Stimulated activated naive B cell treated with anti-CD40 and anti-IgM and Interleukin-4, amounts not matched to agents 10 μg/mL and 1 μg/mL and 100 μg/mL, for 72 hours (primary cell): ENCODE measurements at regions not wholly inside any gene's neighbourhood (a gene's known extent, or its start where the extent isn't known, plus 50 kb on each side); places are given as distances from the start of the nearest gene placed in this dataset.

ENCODE experiments used
- ATAC-seq, 2 donors: fragments of 150-1000 bp; cut with Tn5 transposase; replicated peaks; 2 replicates each; pipeline ENCODE4 v1.10.0; 2021; ENCODE audit warnings: moderate library complexity in 1 of 2
- DNase-seq: peaks from one replicate; pipeline ENCODE4 v3.0.0; 2021
- H3K27ac Mint-ChIP-seq: one replicate; pipeline ENCODE4 v1.8.0; 2022; ENCODE audit warnings: mild to moderate bottlenecking, mixed read lengths
- H3K27me3 Mint-ChIP-seq, 2 donors: one replicate each; pipeline ENCODE4 v1.8.0; 2022; ENCODE audit warnings: mixed read lengths in 2 of 2
- H3K36me3 Mint-ChIP-seq, 2 donors: one replicate each; pipeline ENCODE4 v1.8.0; 2022; ENCODE audit warnings: mixed read lengths in 2 of 2, mild to moderate bottlenecking in 1 of 2
- H3K4me1 Mint-ChIP-seq, 2 donors: one replicate each; pipeline ENCODE4 v1.8.0; 2022; ENCODE audit warnings: mixed read lengths in 2 of 2, mild to moderate bottlenecking in 1 of 2
- H3K4me3 Mint-ChIP-seq, 2 donors: one replicate each; pipeline ENCODE4 v1.8.0; 2022; ENCODE audit warnings: mild to moderate bottlenecking in 2 of 2, mixed read lengths in 2 of 2, moderate library complexity in 1 of 2
- H3K9me3 Mint-ChIP-seq, 2 donors: one replicate each; pipeline ENCODE4 v1.8.0; 2022; ENCODE audit warnings: mixed read lengths in 2 of 2, mild to moderate bottlenecking in 1 of 2

GRCh38 chr2:66057844-66058243 lies 377.1 kb upstream of the MEIS1 start:
- Mint-ChIP-seq H3K4me1 (no peaks in the 10 kb centered on the region), H3K27me3 (peaks cover 7 to 8% of the 10 kb centered on the region in 2 donors), H3K27ac (no peak overlapping the region), H3K9me3 (no peaks in the 10 kb centered on the region), H3K36me3 (no peaks in the 10 kb centered on the region), H3K4me3 (no peak overlapping the region)
- no peak for ATAC-seq
- no peak for DNase-seq

- ATAC-seq: no peak
- Mint-ChIP-seq H3K9me3 (no peaks in the 10 kb centered on the region), H3K4me1 (no peaks in the 10 kb centered on the region), H3K27ac (no peak overlapping the region), H3K36me3 (no peaks in the 10 kb centered on the region), H3K27me3 (peaks cover 0 to 7% of the 10 kb centered on the region in 2 donors), H3K4me3 (no peak overlapping the region)
- DNase-seq: no peak
Measured at GRCh38 chr2:66050392-66050791, 384.5 kb upstream of the MEIS1 start.

- Mint-ChIP-seq H3K27ac (no peak overlapping the region), H3K9me3 (no peaks in the 10 kb centered on the region), H3K27me3 (no peaks in the 10 kb centered on the region), H3K36me3 (no peaks in the 10 kb centered on the region), H3K4me1 (no peaks in the 10 kb centered on the region), H3K4me3 (no peak overlapping the region)
- no peak for ATAC-seq
- no peak for DNase-seq
Measured at GRCh38 chr2:66048667-66049066, 386.3 kb upstream of the MEIS1 start.

- Mint-ChIP-seq H3K36me3 (no peaks in the 10 kb centered on the region), H3K4me3 (no peak overlapping the region), H3K27me3 (no peaks in the 10 kb centered on the region), H3K4me1 (no peaks in the 10 kb centered on the region), H3K27ac (no peak overlapping the region), H3K9me3 (no peaks in the 10 kb centered on the region)
- DNase-seq (no peak), ATAC-seq (no peak)
Measured at GRCh38 chr2:66041902-66042657, 392.8 kb upstream of the MEIS1 start.

GRCh38 chr2:66036948-66037347 lies 398.0 kb upstream of the MEIS1 start:
- no peaks in the 10 kb centered on the region for H3K4me1 Mint-ChIP-seq
- H3K27ac Mint-ChIP-seq: no peak overlapping the region
- no peak for DNase-seq
- H3K4me3 Mint-ChIP-seq: no peak overlapping the region
- H3K9me3 Mint-ChIP-seq: no peaks in the 10 kb centered on the region
- no peaks in the 10 kb centered on the region for H3K27me3 Mint-ChIP-seq
- no peaks in the 10 kb centered on the region for H3K36me3 Mint-ChIP-seq
- ATAC-seq: no peak

- Mint-ChIP-seq H3K27me3 (no peaks in the 10 kb centered on the region), H3K4me1 (no peaks in the 10 kb centered on the region), H3K4me3 (no peak overlapping the region), H3K27ac (no peak overlapping the region), H3K36me3 (no peaks in the 10 kb centered on the region), H3K9me3 (peaks cover 0 to 2% of the 10 kb centered on the region in 2 donors)
- ATAC-seq: no peak
- DNase-seq: no peak
Measured at GRCh38 chr2:66034467-66034866, 400.5 kb upstream of the MEIS1 start.

- DNase-seq: no peak
- ATAC-seq: no peak
- no peak overlapping the region for H3K4me3 Mint-ChIP-seq
- H3K27me3 Mint-ChIP-seq: no peaks in the 10 kb centered on the region
- H3K4me1 Mint-ChIP-seq: no peaks in the 10 kb centered on the region
- peaks cover 0 to 2% of the 10 kb centered on the region in 2 donors for H3K9me3 Mint-ChIP-seq
- H3K27ac Mint-ChIP-seq: no peak overlapping the region
- no peaks in the 10 kb centered on the region for H3K36me3 Mint-ChIP-seq
Measured at GRCh38 chr2:66032226-66032775, 402.6 kb upstream of the MEIS1 start.

GRCh38 chr2:66031236-66031635 lies 403.7 kb upstream of the MEIS1 start:
- no peak overlapping the region for H3K27ac Mint-ChIP-seq
- H3K4me3 Mint-ChIP-seq: no peak overlapping the region
- H3K36me3 Mint-ChIP-seq: no peaks in the 10 kb centered on the region
- no peaks in the 10 kb centered on the region for H3K4me1 Mint-ChIP-seq
- peaks cover 0 to 1% of the 10 kb centered on the region in 2 donors for H3K27me3 Mint-ChIP-seq
- DNase-seq (no peak), ATAC-seq (no peak)
- H3K9me3 Mint-ChIP-seq: peaks cover 0 to 2% of the 10 kb centered on the region in 2 donors

GRCh38 chr2:66030553-66030952 lies 404.4 kb upstream of the MEIS1 start:
- peaks cover 0 to 2% of the 10 kb centered on the region in 2 donors for H3K9me3 Mint-ChIP-seq

GRCh38 chr2:66024391-66024790 lies 410.5 kb upstream of the MEIS1 start:
- Mint-ChIP-seq H3K4me3 (no peak overlapping the region), H3K4me1 (no peaks in the 10 kb centered on the region), H3K9me3 (no peaks in the 10 kb centered on the region), H3K27me3 (peaks cover 0 to 7% of the 10 kb centered on the region in 2 donors), H3K36me3 (no peaks in the 10 kb centered on the region), H3K27ac (no peak overlapping the region)
- DNase-seq (no peak), ATAC-seq (no peak)

More at GRCh38 chr2:66030553-66030952, 404.4 kb upstream of the MEIS1 start:
- DNase-seq (no peak), ATAC-seq (no peak)
- H3K4me3 Mint-ChIP-seq: no peak overlapping the region
- no peaks in the 10 kb centered on the region for H3K36me3 Mint-ChIP-seq
- H3K4me1 Mint-ChIP-seq: no peaks in the 10 kb centered on the region
- peaks cover 0 to 7% of the 10 kb centered on the region in 2 donors for H3K27me3 Mint-ChIP-seq
- H3K27ac Mint-ChIP-seq: no peak overlapping the region

- no peak overlapping the region for H3K27ac Mint-ChIP-seq
- DNase-seq (no peak), ATAC-seq (no peak)
- H3K9me3 Mint-ChIP-seq: peaks cover 0 to 2% of the 10 kb centered on the region in 2 donors
- no peaks in the 10 kb centered on the region for H3K4me1 Mint-ChIP-seq
- H3K4me3 Mint-ChIP-seq: no peak overlapping the region
- H3K36me3 Mint-ChIP-seq: no peaks in the 10 kb centered on the region
- H3K27me3 Mint-ChIP-seq: peaks cover 6 to 13% of the 10 kb centered on the region in 2 donors
Measured at GRCh38 chr2:66021296-66021695, 413.6 kb upstream of the MEIS1 start.

- no peak for DNase-seq
- no peak for ATAC-seq
- no peaks in the 10 kb centered on the region for H3K36me3 Mint-ChIP-seq
- no peaks in the 10 kb centered on the region for H3K4me1 Mint-ChIP-seq
- no peak overlapping the region for H3K4me3 Mint-ChIP-seq
- H3K27me3 Mint-ChIP-seq: peaks cover 6 to 15% of the 10 kb centered on the region in 2 donors
- no peak overlapping the region for H3K27ac Mint-ChIP-seq
- peaks cover 0 to 3% of the 10 kb centered on the region in 2 donors for H3K9me3 Mint-ChIP-seq
Measured at GRCh38 chr2:66017763-66018162, 417.2 kb upstream of the MEIS1 start.

GRCh38 chr2:66014450-66014849 lies 420.5 kb upstream of the MEIS1 start:
- Mint-ChIP-seq H3K27me3 (peaks cover 6 to 15% of the 10 kb centered on the region in 2 donors), H3K4me3 (no peak overlapping the region), H3K36me3 (no peaks in the 10 kb centered on the region), H3K27ac (no peak overlapping the region), H3K4me1 (no peaks in the 10 kb centered on the region), H3K9me3 (peaks cover 4 to 7% of the 10 kb centered on the region in 2 donors)
- DNase-seq (no peak), ATAC-seq (no peak)

GRCh38 chr2:66013456-66013855 lies 421.5 kb upstream of the MEIS1 start:
- Mint-ChIP-seq H3K4me1 (no peaks in the 10 kb centered on the region), H3K27me3 (peaks cover 4 to 14% of the 10 kb centered on the region in 2 donors), H3K4me3 (no peak overlapping the region), H3K36me3 (no peaks in the 10 kb centered on the region), H3K27ac (no peak overlapping the region), H3K9me3 (peaks cover 4 to 7% of the 10 kb centered on the region in 2 donors)
- ATAC-seq (no peak), DNase-seq (no peak)

- H3K36me3 Mint-ChIP-seq: no peaks in the 10 kb centered on the region
- no peak overlapping the region for H3K27ac Mint-ChIP-seq
- H3K9me3 Mint-ChIP-seq: peaks cover 1 to 3% of the 10 kb centered on the region in 2 donors
- no peak for ATAC-seq
- no peaks in the 10 kb centered on the region for H3K4me1 Mint-ChIP-seq
- DNase-seq: no peak
- H3K27me3 Mint-ChIP-seq: peaks cover 0 to 23% of the 10 kb centered on the region in 2 donors
- H3K4me3 Mint-ChIP-seq: no peak overlapping the region
Measured at GRCh38 chr2:66003931-66004330, 431.0 kb upstream of the MEIS1 start.
